ENCODE measurements at regions not wholly inside any gene's neighbourhood (a gene's known extent, or its start where the extent isn't known, plus 50 kb on each side); places are given as distances from the start of the nearest gene placed in this dataset.

DNA sequence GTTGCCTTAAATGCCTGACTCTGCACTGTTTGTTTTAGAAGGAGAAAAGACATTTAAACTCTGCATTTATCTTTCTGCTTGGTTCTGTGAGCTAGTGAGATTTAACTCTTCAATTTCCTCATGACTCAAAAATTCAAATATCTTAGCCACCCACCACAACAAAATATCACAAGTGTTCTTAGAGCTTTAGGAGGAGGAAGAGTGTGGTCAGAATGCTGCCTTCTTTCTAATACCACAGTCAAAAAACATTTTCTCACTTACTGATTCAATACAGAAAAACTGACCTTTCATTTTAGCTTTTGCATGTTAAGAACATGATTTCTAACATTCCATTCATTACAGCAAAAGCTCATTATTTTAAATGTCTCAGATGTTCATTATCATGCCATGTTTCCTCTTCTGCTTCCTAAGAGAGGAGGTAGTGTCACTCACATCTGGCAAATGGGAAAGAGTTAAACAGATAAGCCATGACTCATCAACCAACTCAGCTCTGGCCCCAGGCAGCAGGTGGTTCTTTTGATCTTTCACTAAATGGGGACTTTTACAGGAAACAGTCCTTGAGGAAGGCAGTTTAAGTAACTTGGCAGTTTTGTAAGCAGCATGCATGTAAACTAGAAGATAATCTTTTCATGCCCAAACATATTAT is 56.4 kb upstream of the RNU6-8 start:
- H3K4me2 ChIP-seq (ENCODE audit: low read depth, low read length): no peak overlapping the region
- no peaks in the 10 kb centered on the region for H4K20me1 ChIP-seq (ENCODE audit: insufficient read depth, low read length)
- peak; percentile 48 for ATAC-seq (ENCODE audit: low read depth)
- H4K91ac ChIP-seq (ENCODE audit: insufficient read depth, low read depth, low read length): no peak overlapping the region
- H2BK120ac ChIP-seq (ENCODE audit: low read depth, low read length): no peak overlapping the region
- BruUV-seq (replicated peaks): no TSS peak
- no peak overlapping the region for H3K27ac ChIP-seq (ENCODE audit: insufficient read depth, low read length)
- no peaks in the 10 kb centered on the region; the same call in 1 of the 2 replicates for H3K27me3 ChIP-seq (ENCODE audit: control insufficient read depth, insufficient read depth, low read length)
- no peak overlapping the region for H4K5ac ChIP-seq (ENCODE audit: low read depth, low read length)
- in situ Hi-C loops (cut with MboI; ENCODE audit: low sequenced_read_pairs) (loop anchor here (5.0 kb wide), 3 partner anchors 192 to 747 kb away; no protein-coding TSS in a partner anchor), intact Hi-C loops (cut with micrococcal nuclease) (loop anchor here (5.0 to 10.0 kb wide), 2 partner anchors 113 to 895 kb away; no protein-coding TSS in a partner anchor), dilution Hi-C loops (cut with HindIII; ENCODE audit: low sequenced_read_pairs, unreplicated experiment) (no loop called here)
- peak; percentile 63 for DNase-seq
- no peak overlapping the region for H4K8ac ChIP-seq (ENCODE audit: low read depth in 2 of 2, low read length in 2 of 2)
- H3K14ac ChIP-seq (replicated peaks; ENCODE audit: low read depth, low read length): no peak overlapping the region
- H2AK5ac ChIP-seq (ENCODE audit: low read depth, low read length): no peak overlapping the region
- H3K4me1 ChIP-seq (ENCODE audit: control insufficient read depth, insufficient read depth, low read length): peaks cover 2% of the 10 kb centered on the region; the same call in 1 of the 2 replicates
- no peak overlapping the region for H2AK9ac ChIP-seq (replicated peaks; ENCODE audit: low read depth, low read length, poor library complexity)
- no peak overlapping the region for H3K4me3 ChIP-seq (ENCODE audit: insufficient read depth, low read depth, low read length)
- TF ChIP-seq RCOR1 (IDR thresholded peaks at IDR 0.05; ENCODE audit: insufficient replicate concordance, low read length) (peak; percentile 28), RAD21 (IDR thresholded peaks at IDR 0.05; ENCODE audit: low read length) (no peak), NFE2L2 (IDR thresholded peaks at IDR 0.05; ENCODE audit: low read depth, low read length) (no peak), MAZ (IDR thresholded peaks at IDR 0.05; ENCODE audit: borderline replicate concordance, low read depth, low read length) (no peak), FOS (IDR thresholded peaks at IDR 0.05; ENCODE audit: low read depth, low read length) (peak; percentile 69)
- no peaks in the 10 kb centered on the region for H3K36me3 ChIP-seq (ENCODE audit: control insufficient read depth, insufficient read depth, low read length)
- H3K9me3 ChIP-seq (ENCODE audit: control insufficient read depth, insufficient read depth, low read length): peaks cover 7% of the 10 kb centered on the region; the same call in 1 of the 2 replicates
- H3K56ac ChIP-seq (ENCODE audit: extremely low read depth, insufficient read depth, low read length): no peak overlapping the region
- no peak overlapping the region for H2BK15ac ChIP-seq (ENCODE audit: low read depth, low read length)
- H2BK20ac ChIP-seq (ENCODE audit: low read depth, low read length): no peak overlapping the region
- no peaks in the 10 kb centered on the region for H3K9me1 ChIP-seq (ENCODE audit: insufficient read depth, low read length)
- no peaks in the 10 kb centered on the region for H3K79me1 ChIP-seq (ENCODE audit: low read depth in 1 of 2, low read length in 2 of 2)
- H3K18ac ChIP-seq (ENCODE audit: low read depth, low read length): no peak overlapping the region
- no peak overlapping the region for H3K4ac ChIP-seq (ENCODE audit: low read depth, low read length)
- H3K23ac ChIP-seq (ENCODE audit: low read depth, low read length): no peak overlapping the region
- ChIA-PET CTCF (interaction anchor here (0.5 to 1.4 kb wide), 3 partner anchors 125 to 746 kb away, joined by 3 read pairs; no protein-coding TSS in a partner anchor), POLR2A (ENCODE audit: unreplicated experiment) (no interaction called here)
- no peak overlapping the region for H3K9ac ChIP-seq (ENCODE audit: low read depth, low read length)
- H2AFZ ChIP-seq (replicated peaks; ENCODE audit: low read length, poor library complexity): no peak overlapping the region
- no peak overlapping the region for H2BK5ac ChIP-seq (ENCODE audit: low read depth, low read length, poor library complexity, severe bottlenecking)

Measured in IMR-90 (cell line).